ENCODE measurements at regions not wholly inside any gene's neighbourhood (a gene's known extent, or its start where the extent isn't known, plus 50 kb on each side); places are given as distances from the start of the nearest gene placed in this dataset.
"Not testable (repeated sequence)": the region's sequence is repeated elsewhere in the genome, so short reads cannot be mapped to it uniquely, and the experiment has no call there.

GRCh38 chr17:445839-446238 is 93.2 kb upstream of the RPH3AL start, which contains the start of gene RFLNB:
RFLNB (minus strand) TSS chr17:445939.
- DNase-seq (ENCODE audit: low spot score); BruUV-seq (replicated peaks); POLR2A ChIA-PET (ENCODE audit: low non-redundant PET); H3K27me3 ChIP-seq (replicated peaks; ENCODE audit: insufficient read depth, low read depth, low read length, poor library complexity); CTCF ChIA-PET; H3K36me3 ChIP-seq (ENCODE audit: insufficient read depth, low read length, poor library complexity, severe bottlenecking); H3K27ac ChIP-seq (ENCODE audit: low read depth, low read length, poor library complexity, severe bottlenecking); intact Hi-C loops (cut with micrococcal nuclease; ENCODE audit: unreplicated experiment); H3K4me1 ChIP-seq (ENCODE audit: insufficient read depth, low read length, poor library complexity, severe bottlenecking); H3K9me3 ChIP-seq (ENCODE audit: low read depth, low read length, poor library complexity, severe bottlenecking); H3K4me3 ChIP-seq (ENCODE audit: low read depth, low read length, poor library complexity, severe bottlenecking): not testable (repeated sequence)

DNA sequence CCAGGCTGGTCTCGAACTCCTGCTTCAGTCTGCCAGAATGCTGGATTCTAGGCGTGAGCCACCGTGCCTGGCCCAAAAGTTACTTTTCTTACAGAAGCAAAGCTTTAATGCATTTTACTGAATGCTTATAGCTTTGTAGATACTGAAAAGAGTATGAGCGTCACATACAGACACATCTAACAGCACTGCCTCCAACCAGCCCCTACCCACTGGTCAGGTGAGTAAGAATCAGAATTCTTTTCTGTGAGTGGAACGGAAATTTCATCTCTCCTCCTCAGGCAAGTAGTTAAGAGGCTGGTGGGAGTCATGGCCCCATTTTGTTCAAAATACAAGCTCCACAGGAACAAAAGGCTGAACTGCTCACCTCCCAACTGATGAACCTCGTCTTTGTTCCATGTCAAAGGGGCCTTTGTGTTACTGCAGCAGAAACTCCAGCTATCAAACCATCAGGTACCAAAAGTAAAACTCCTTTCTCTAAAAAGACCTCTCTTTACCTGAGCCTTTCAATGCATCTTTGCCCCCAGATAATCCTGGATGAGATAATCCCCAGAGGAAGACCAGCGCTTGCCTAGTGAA is 92.4 kb upstream of the RPH3AL start:
- TF ChIP-seq CTCF (conservative IDR thresholded peaks at IDR 0.05; ENCODE audit: low read depth, low read length), result no peak
- TF ChIP-seq EZH2 (IDR thresholded peaks at IDR 0.05; ENCODE audit: borderline replicate concordance, low read depth, low read length, poor library complexity, severe bottlenecking), result no peak
- Histone ChIP-seq H3K27me3 (replicated peaks; ENCODE audit: insufficient read depth, low read depth, low read length, poor library complexity) (no peaks in the 10 kb centered on the region), H3K4me1 (ENCODE audit: insufficient read depth, low read length, poor library complexity, severe bottlenecking) (no peaks in the 10 kb centered on the region), H3K4me3 (ENCODE audit: low read depth, low read length, poor library complexity, severe bottlenecking) (no peak overlapping the region), H3K9me3 (ENCODE audit: low read depth, low read length, poor library complexity, severe bottlenecking) (no peaks in the 10 kb centered on the region), H3K27ac (ENCODE audit: low read depth, low read length, poor library complexity, severe bottlenecking) (no peak overlapping the region), H3K36me3 (ENCODE audit: insufficient read depth, low read length, poor library complexity, severe bottlenecking) (no peaks in the 10 kb centered on the region)
- DNase-seq (ENCODE audit: low spot score), result no peak
- intact Hi-C loops (cut with micrococcal nuclease; ENCODE audit: unreplicated experiment), result no loop called here
- no TSS peak for BruUV-seq (replicated peaks)
- ChIA-PET POLR2A (ENCODE audit: low non-redundant PET) (no interaction called here), CTCF (no interaction called here)

- Histone ChIP-seq H3K4me1 (ENCODE audit: insufficient read depth, low read length, poor library complexity, severe bottlenecking) (no peaks in the 10 kb centered on the region), H3K9me3 (ENCODE audit: low read depth, low read length, poor library complexity, severe bottlenecking) (no peaks in the 10 kb centered on the region), H3K4me3 (ENCODE audit: low read depth, low read length, poor library complexity, severe bottlenecking) (no peak overlapping the region), H3K27me3 (replicated peaks; ENCODE audit: insufficient read depth, low read depth, low read length, poor library complexity) (no peaks in the 10 kb centered on the region), H3K27ac (ENCODE audit: low read depth, low read length, poor library complexity, severe bottlenecking) (no peak overlapping the region), H3K36me3 (ENCODE audit: insufficient read depth, low read length, poor library complexity, severe bottlenecking) (no peaks in the 10 kb centered on the region)
- TF ChIP-seq EZH2 (IDR thresholded peaks at IDR 0.05; ENCODE audit: borderline replicate concordance, low read depth, low read length, poor library complexity, severe bottlenecking), result no peak
- no peak for TF ChIP-seq CTCF (conservative IDR thresholded peaks at IDR 0.05; ENCODE audit: low read depth, low read length)
- ChIA-PET POLR2A (ENCODE audit: low non-redundant PET) (no interaction called here), CTCF (no interaction called here)
- no TSS peak for BruUV-seq (replicated peaks)
- no peak for DNase-seq (ENCODE audit: low spot score)
- intact Hi-C loops (cut with micrococcal nuclease; ENCODE audit: unreplicated experiment), result no loop called here
These were observed 90.5 kb upstream of the RPH3AL start for GRCh38 chr17:443109-443508.

DNA sequence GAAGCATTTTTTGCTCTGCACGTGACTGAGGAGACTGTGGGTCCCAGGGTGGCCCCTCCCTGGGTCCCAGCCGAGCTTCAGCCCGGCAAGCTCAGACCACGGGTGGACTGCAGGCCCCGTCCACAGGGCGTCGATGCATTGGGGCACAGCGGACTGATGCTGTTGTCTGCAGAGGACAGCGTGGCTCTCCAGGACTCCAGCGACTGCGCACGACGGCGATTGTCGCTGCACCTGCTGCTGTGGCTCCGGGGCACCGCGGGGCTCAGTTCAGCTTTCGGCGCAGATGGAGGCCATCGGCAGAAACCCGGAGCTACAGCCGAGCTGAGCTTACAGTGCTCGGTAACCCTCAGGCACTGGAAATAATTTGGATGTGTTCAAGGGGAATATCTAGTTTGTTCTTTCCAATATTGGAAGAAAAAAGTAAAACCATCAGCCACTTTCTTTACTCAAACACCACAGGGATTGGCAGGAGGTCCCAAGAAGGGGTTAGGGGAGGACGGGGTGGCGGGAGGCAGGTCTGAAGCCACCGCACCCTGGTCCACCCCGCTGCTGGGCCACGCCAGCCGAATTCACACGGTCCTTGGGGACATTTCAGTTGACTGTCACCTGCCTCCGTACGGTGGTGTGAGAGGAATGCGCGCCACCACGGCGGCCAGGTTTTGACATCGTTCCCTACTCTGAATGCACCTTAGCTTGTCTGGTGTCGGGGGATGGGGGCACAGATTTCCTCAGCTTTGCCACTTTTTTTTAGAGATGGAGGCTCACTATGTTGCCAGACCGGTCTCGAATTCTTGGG is 88.7 kb upstream of the RPH3AL start:
- Histone ChIP-seq H3K9me3 (ENCODE audit: low read depth, low read length, poor library complexity, severe bottlenecking) (no peaks in the 10 kb centered on the region), H3K4me1 (ENCODE audit: insufficient read depth, low read length, poor library complexity, severe bottlenecking) (no peaks in the 10 kb centered on the region), H3K27ac (ENCODE audit: low read depth, low read length, poor library complexity, severe bottlenecking) (no peak overlapping the region), H3K36me3 (ENCODE audit: insufficient read depth, low read length, poor library complexity, severe bottlenecking) (no peaks in the 10 kb centered on the region), H3K4me3 (ENCODE audit: low read depth, low read length, poor library complexity, severe bottlenecking) (no peak overlapping the region), H3K27me3 (replicated peaks; ENCODE audit: insufficient read depth, low read depth, low read length, poor library complexity) (no peaks in the 10 kb centered on the region)
- DNase-seq (ENCODE audit: low spot score), result no peak
- ChIA-PET POLR2A (ENCODE audit: low non-redundant PET) (no interaction called here), CTCF (no interaction called here)
- no TSS peak for BruUV-seq (replicated peaks)
- TF ChIP-seq CTCF (conservative IDR thresholded peaks at IDR 0.05; ENCODE audit: low read depth, low read length) (no peak), EZH2 (IDR thresholded peaks at IDR 0.05; ENCODE audit: borderline replicate concordance, low read depth, low read length, poor library complexity, severe bottlenecking) (no peak)
- intact Hi-C loops (cut with micrococcal nuclease; ENCODE audit: unreplicated experiment), result no loop called here
